GM12873 (cell line): ENCODE measurements at regions not wholly inside any gene's neighbourhood (a gene's known extent, or its start where the extent isn't known, plus 50 kb on each side); places are given as distances from the start of the nearest gene placed in this dataset.

ENCODE experiments used
- CTCF ChIP-seq: IDR thresholded peaks from 2 replicates; pipeline ENCODE4 v1.5.1; 2012; ENCODE audit warnings: low read depth, mild to moderate bottlenecking, moderate library complexity, low read length, control low read depth; ENCODE audit not compliant: insufficient read depth; ENCODE audit errors: missing control alignments

- no peak for TF ChIP-seq CTCF
These were observed 247.4 kb downstream of the FBXO15 start for GRCh38 chr18:73900106-73900835.

- no peak for TF ChIP-seq CTCF
These were observed 250.1 kb downstream of the FBXO15 start for GRCh38 chr18:73897517-73897916.

- no peak for TF ChIP-seq CTCF
These were observed 250.9 kb downstream of the FBXO15 start for GRCh38 chr18:73896685-73897084.

GRCh38 chr18:73895701-73896100, 251.9 kb downstream of the FBXO15 start:
- TF ChIP-seq CTCF: no peak

- TF ChIP-seq CTCF: no peak
These were observed 253.8 kb downstream of the FBXO15 start for GRCh38 chr18:73893880-73894279.

GRCh38 chr18:73891572-73892421, 255.8 kb downstream of the FBXO15 start:
- TF ChIP-seq CTCF: no peak

GRCh38 chr18:73888565-73888964, 259.1 kb downstream of the FBXO15 start:
- no peak for TF ChIP-seq CTCF
